NCI-H1694 treated with DMSO at 0.1 percent for 48 hours (cell line): ENCODE measurements at regions not wholly inside any gene's neighbourhood (a gene's known extent, or its start where the extent isn't known, plus 50 kb on each side); places are given as distances from the start of the nearest gene placed in this dataset.
"Not testable (repeated sequence)": the region's sequence is repeated elsewhere in the genome, so short reads cannot be mapped to it uniquely, and the experiment has no call there.

Experiments
- DNase-seq: peaks from one replicate; lab custom pipeline; 2025; lab: John Stamatoyannopoulos, UW

GRCh38 chr7:138220321-138220720 is 144.1 kb downstream of the AKR1D1 start:
- not testable (repeated sequence) for DNase-seq

- DNase-seq = not testable (repeated sequence)
These were observed 145.1 kb downstream of the AKR1D1 start for GRCh38 chr7:138221388-138221787.

- no peak for DNase-seq
These were observed 147.2 kb downstream of the AKR1D1 start for GRCh38 chr7:138223402-138223879.

- no peak for DNase-seq
These were observed 149.8 kb downstream of the AKR1D1 start for GRCh38 chr7:138226001-138226476.

GRCh38 chr7:138226745-138227279 is 150.6 kb downstream of the AKR1D1 start:
- DNase-seq = no peak

- DNase-seq = no peak
These were observed 151.9 kb downstream of the AKR1D1 start for GRCh38 chr7:138228119-138228518.

- DNase-seq = no peak
These were observed 152.5 kb downstream of the AKR1D1 start for GRCh38 chr7:138228769-138229168.

- DNase-seq = no peak
These were observed 156.9 kb downstream of the AKR1D1 start for GRCh38 chr7:138233189-138233588.

GRCh38 chr7:138235207-138235606 is 158.9 kb downstream of the AKR1D1 start:
- no peak for DNase-seq

GRCh38 chr7:138237995-138238394 is 161.7 kb downstream of the AKR1D1 start:
- no peak for DNase-seq

- no peak for DNase-seq
These were observed 162.7 kb downstream of the AKR1D1 start for GRCh38 chr7:138238734-138239659.

GRCh38 chr7:138243430-138243829 is 167.2 kb downstream of the AKR1D1 start:
- no peak for DNase-seq

GRCh38 chr7:138243836-138244235 is 167.6 kb downstream of the AKR1D1 start:
- DNase-seq = no peak

- no peak for DNase-seq
These were observed 168.3 kb downstream of the AKR1D1 start for GRCh38 chr7:138244606-138245005.

GRCh38 chr7:138245216-138245615 is 169.0 kb downstream of the AKR1D1 start:
- no peak for DNase-seq

GRCh38 chr7:138245682-138246081 is 169.4 kb downstream of the AKR1D1 start:
- DNase-seq = no peak

- no peak for DNase-seq
These were observed 170.2 kb downstream of the AKR1D1 start for GRCh38 chr7:138246428-138246827.

- DNase-seq = no peak
These were observed 170.8 kb downstream of the AKR1D1 start for GRCh38 chr7:138247081-138247480.

GRCh38 chr7:138247568-138248333 is 171.5 kb downstream of the AKR1D1 start:
- no peak for DNase-seq

- no peak for DNase-seq
These were observed 172.3 kb downstream of the AKR1D1 start for GRCh38 chr7:138248609-138249008.

- no peak for DNase-seq
These were observed 173.7 kb downstream of the AKR1D1 start for GRCh38 chr7:138249975-138250374.

- DNase-seq = not testable (repeated sequence)
These were observed 176.4 kb downstream of the AKR1D1 start for GRCh38 chr7:138252666-138253065.
